Glutamatergic neuron (in vitro differentiated cells): ENCODE measurements at regions not wholly inside any gene's neighbourhood (a gene's known extent, or its start where the extent isn't known, plus 50 kb on each side); places are given as distances from the start of the nearest gene placed in this dataset.

ENCODE experiments used
- DNase-seq: peaks from one replicate; pipeline ENCODE4 v3.0.0; 2022
- H3K27ac Mint-ChIP-seq: one replicate; pipeline ENCODE4 v1.8.0; 2020; ENCODE audit warnings: mild to moderate bottlenecking, mixed read lengths, inconsistent platforms; ENCODE audit not compliant: unreplicated experiment
- H3K27me3 Mint-ChIP-seq: one replicate; pipeline ENCODE4 v1.8.0; 2020; ENCODE audit warnings: mild to moderate bottlenecking, moderate library complexity, mixed read lengths, inconsistent platforms; ENCODE audit not compliant: unreplicated experiment
- H3K36me3 Mint-ChIP-seq: one replicate; pipeline ENCODE4 v1.8.0; 2020; ENCODE audit warnings: mild to moderate bottlenecking, mixed read lengths, inconsistent platforms; ENCODE audit not compliant: unreplicated experiment
- H3K4me1 Mint-ChIP-seq: one replicate; pipeline ENCODE4 v1.8.0; 2020; ENCODE audit warnings: mild to moderate bottlenecking, low read depth, mixed read lengths, inconsistent platforms; ENCODE audit not compliant: unreplicated experiment
- H3K4me3 Mint-ChIP-seq: one replicate; pipeline ENCODE4 v1.8.0; 2020; ENCODE audit warnings: mild to moderate bottlenecking, mixed read lengths, inconsistent platforms; ENCODE audit not compliant: unreplicated experiment
- H3K9me3 Mint-ChIP-seq: one replicate; pipeline ENCODE4 v1.8.0; 2020; ENCODE audit warnings: mild to moderate bottlenecking, moderate library complexity, mixed read lengths, inconsistent platforms; ENCODE audit not compliant: unreplicated experiment
- CTCF ChIP-seq: fragments of 200-600 bp; sonication (generic); IDR thresholded peaks from one replicate; pipeline ENCODE4 v1.5.0; 2021; ENCODE audit not compliant: partially characterized antibody, unreplicated experiment

DNA sequence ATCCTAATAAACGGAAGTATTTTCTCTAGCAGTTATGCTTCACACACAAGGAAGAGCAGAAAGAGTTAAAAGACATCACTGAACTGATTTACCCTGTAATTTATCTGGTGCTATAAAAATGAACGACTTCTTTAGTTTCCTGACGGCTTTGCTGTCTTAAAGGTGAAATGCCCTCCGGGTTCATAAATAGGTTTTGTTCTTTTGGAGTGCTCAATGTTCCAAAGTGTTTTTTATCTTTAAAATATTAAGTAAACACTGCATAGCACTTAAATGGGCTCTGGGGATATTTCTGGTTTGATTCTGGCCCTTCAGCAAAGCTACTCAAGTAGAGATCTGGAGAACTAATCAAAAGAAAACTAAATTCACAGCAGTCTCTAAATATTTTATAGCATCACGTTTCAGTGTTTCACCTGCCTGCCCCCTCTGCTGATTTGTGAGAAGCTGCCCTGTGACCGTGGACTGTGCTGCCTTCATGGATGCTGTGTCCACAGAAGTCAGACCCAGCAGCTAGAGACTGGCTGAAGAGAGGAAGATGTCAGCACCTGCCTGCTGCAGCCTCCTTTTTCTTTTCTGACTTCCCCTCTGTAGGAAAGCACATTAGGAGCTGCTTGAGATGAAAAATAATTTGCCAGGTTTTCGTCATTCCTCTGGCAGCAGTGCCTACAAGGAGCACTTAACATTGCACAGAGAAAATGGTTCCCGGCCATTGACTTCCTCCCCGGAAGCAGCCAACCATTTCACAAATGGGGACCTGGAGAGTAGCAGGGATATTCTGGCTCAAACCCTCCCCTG lies 205.1 kb upstream of the FSCB start:
- H3K36me3 Mint-ChIP-seq, result no peaks in the 10 kb centered on the region
- H3K9me3 Mint-ChIP-seq, result no peaks in the 10 kb centered on the region
- no peak overlapping the region for H3K4me3 Mint-ChIP-seq
- no peaks in the 10 kb centered on the region for H3K27me3 Mint-ChIP-seq
- no peaks in the 10 kb centered on the region for H3K4me1 Mint-ChIP-seq
- no peak for DNase-seq
- no peak overlapping the region for H3K27ac Mint-ChIP-seq
- TF ChIP-seq CTCF, result no peak

GRCh38 chr14:44701563-44702263 lies 194.6 kb upstream of the FSCB start:
- no peak overlapping the region for H3K4me3 Mint-ChIP-seq
- DNase-seq, result no peak
- H3K27ac Mint-ChIP-seq, result no peak overlapping the region

DNA sequence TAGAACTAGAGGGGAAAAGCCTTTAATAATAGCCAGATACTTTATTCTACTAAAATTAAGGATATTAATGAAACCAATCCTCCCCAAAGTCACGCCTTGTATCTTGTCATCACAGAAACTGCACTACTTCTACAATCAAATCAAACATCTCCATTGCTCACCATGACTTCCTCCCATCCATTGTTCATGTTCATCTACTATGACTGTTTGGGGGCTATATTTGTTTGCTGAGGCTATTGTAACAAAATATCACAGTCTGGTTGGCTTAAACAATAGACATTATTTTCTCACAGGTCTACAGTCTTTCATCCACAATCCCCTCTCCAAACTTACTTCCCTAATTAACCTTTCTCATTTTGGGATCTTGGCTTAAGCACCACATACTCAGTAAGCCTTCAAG lies 193.6 kb upstream of the FSCB start:
- Mint-ChIP-seq H3K36me3 (no peaks in the 10 kb centered on the region), H3K4me3 (no peak overlapping the region), H3K27ac (no peak overlapping the region), H3K4me1 (no peaks in the 10 kb centered on the region), H3K9me3 (peaks cover 3% of the 10 kb centered on the region), H3K27me3 (no peaks in the 10 kb centered on the region)
- TF ChIP-seq CTCF, result no peak
- no peak for DNase-seq

More at GRCh38 chr14:44701563-44702263, 194.6 kb upstream of the FSCB start:
- Mint-ChIP-seq H3K4me1 (no peaks in the 10 kb centered on the region), H3K36me3 (no peaks in the 10 kb centered on the region), H3K27me3 (no peaks in the 10 kb centered on the region), H3K9me3 (peaks cover 3% of the 10 kb centered on the region)
- TF ChIP-seq CTCF, result no peak

DNA sequence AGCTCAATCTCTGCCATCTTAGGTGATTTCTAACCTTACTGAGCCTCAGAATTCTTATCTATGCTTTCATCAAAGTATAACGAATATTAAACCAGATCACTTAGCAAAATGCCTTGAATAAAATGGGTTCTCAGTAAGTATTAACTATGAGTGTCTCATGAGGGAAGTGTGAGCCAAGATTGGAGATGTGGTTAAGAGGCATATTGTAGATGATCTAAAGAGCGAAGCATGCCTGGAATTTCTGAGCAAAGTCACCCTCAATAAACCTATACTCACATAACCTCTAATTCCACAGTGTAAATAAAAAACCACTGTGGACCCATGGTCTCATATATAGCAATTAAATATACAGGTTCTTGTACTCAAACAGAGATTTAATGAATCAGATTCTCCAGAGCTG lies 193.1 kb upstream of the FSCB start:
- no peaks in the 10 kb centered on the region for H3K36me3 Mint-ChIP-seq
- DNase-seq, result no peak
- H3K4me3 Mint-ChIP-seq, result no peak overlapping the region
- H3K27ac Mint-ChIP-seq, result no peak overlapping the region
- H3K4me1 Mint-ChIP-seq, result no peaks in the 10 kb centered on the region
- H3K9me3 Mint-ChIP-seq, result peaks cover 3% of the 10 kb centered on the region
- H3K27me3 Mint-ChIP-seq, result no peaks in the 10 kb centered on the region
- TF ChIP-seq CTCF, result no peak

GRCh38 chr14:44699391-44699790 lies 192.3 kb upstream of the FSCB start:
- Mint-ChIP-seq H3K9me3 (peaks cover 3% of the 10 kb centered on the region), H3K36me3 (no peaks in the 10 kb centered on the region), H3K27ac (no peak overlapping the region), H3K4me1 (no peaks in the 10 kb centered on the region), H3K27me3 (no peaks in the 10 kb centered on the region), H3K4me3 (no peak overlapping the region)
- TF ChIP-seq CTCF, result no peak
- no peak for DNase-seq
